ENCODE measurements at regions not wholly inside any gene's neighbourhood (a gene's known extent, or its start where the extent isn't known, plus 50 kb on each side); places are given as distances from the start of the nearest gene placed in this dataset.
A peak's percentile ranks its signal among the peaks of the same experiment; 100 is the strongest.
"Not testable (repeated sequence)": the region's sequence is repeated elsewhere in the genome, so short reads cannot be mapped to it uniquely, and the experiment has no call there.

DNA sequence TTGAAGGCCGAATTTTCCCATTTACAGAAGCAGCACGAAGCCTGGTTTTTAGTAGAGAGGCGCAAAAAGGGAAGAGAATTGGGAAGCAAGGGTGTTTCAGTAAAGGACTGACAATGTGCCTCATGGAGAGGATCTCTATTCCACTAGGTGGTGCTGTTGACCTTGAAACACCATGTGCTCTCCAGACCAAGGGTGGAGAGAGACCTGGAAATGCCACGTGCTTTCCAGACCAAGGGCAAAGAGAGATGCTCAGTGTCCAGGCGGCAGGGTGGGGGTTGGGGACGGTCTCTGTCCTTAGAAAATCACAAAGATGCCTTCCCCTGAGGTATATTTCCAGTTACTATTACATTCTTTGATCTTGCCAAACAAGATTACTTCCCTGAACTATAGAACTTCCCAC is 425.3 kb downstream of the CSNK1G3 start:
- H3K4me1 ChIP-seq (ENCODE audit: control insufficient read depth in 2 of 2, insufficient read depth in 2 of 2, low read length in 1 of 2), result no peaks in the 10 kb centered on the region
- H3K27me3 ChIP-seq (ENCODE audit: control insufficient read depth in 1 of 2, insufficient read depth in 2 of 2, low read length in 2 of 2), result no peaks in the 10 kb centered on the region
- H3K4me3 ChIP-seq (ENCODE audit: low read depth in 1 of 2, low read length in 2 of 2), result no peak overlapping the region
- H3K36me3 ChIP-seq (ENCODE audit: control insufficient read depth in 2 of 2, insufficient read depth in 2 of 2, low read length in 1 of 2), result no peaks in the 10 kb centered on the region
- 73% methylated on average over 6 of the region's 6 CpGs for WGBS, 2 donors
- H3K27ac ChIP-seq (ENCODE audit: low read depth in 2 of 2, low read length in 1 of 2), result no peak overlapping the region
- peaks cover 5 to 9% of the 10 kb centered on the region in 2 donors for H3K9me3 ChIP-seq (ENCODE audit: control insufficient read depth in 2 of 2, insufficient read depth in 1 of 2, low read depth in 1 of 2, low read length in 1 of 2)

DNA sequence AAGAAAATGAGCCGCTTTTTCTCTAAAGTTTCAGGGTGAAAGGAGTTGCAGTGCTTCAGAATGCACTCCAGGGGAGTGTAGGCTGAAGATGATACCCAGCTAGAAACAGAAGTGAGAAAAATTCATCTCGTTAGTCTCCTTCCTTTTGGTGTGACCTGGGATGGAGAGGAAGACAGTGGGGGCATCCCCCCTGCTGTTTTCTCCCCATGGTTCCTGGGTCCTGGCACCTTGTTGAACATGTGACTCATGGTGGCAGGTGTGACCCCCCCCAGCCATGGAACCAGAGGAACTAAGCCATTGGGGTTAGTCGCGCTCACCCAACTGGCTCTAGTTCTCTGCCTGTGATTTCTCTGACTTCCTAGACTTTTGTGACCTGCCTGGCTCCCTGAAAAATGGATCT is 424.6 kb downstream of the CSNK1G3 start:
- Histone ChIP-seq H3K4me1 (ENCODE audit: control insufficient read depth in 2 of 2, insufficient read depth in 2 of 2, low read length in 1 of 2) (no peaks in the 10 kb centered on the region), H3K27me3 (ENCODE audit: control insufficient read depth in 1 of 2, insufficient read depth in 2 of 2, low read length in 2 of 2) (no peaks in the 10 kb centered on the region), H3K4me3 (ENCODE audit: low read depth in 1 of 2, low read length in 2 of 2) (no peak overlapping the region), H3K27ac (ENCODE audit: low read depth in 2 of 2, low read length in 1 of 2) (no peak overlapping the region), H3K36me3 (ENCODE audit: control insufficient read depth in 2 of 2, insufficient read depth in 2 of 2, low read length in 1 of 2) (no peaks in the 10 kb centered on the region), H3K9me3 (ENCODE audit: control insufficient read depth in 2 of 2, insufficient read depth in 1 of 2, low read depth in 1 of 2, low read length in 1 of 2) (peaks cover 5 to 8% of the 10 kb centered on the region in 2 donors)
- 93 to 96% methylated on average over 4 of the region's 4 CpGs for WGBS, 2 donors

DNA sequence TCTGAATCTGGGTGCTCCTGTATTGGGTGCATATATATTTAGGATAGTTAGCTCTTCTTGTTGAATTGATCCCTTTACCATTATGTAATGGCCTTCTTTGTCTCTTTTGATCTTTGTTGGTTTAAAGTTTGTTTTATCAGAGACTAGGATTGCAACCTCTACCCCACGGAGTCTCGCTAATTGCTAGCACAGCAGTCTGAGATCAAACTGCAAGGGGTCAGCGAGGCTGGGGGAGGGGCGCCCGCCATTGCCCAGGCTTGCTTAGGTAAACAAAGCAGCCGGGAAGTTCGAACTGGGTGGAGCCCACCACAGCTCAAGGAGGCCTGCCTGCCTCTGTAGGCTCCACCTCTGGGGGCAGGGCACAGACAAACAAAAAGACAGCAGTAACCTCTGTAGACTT is 421.8 kb downstream of the CSNK1G3 start:
- not testable (repeated sequence) for H3K4me1 ChIP-seq (ENCODE audit: control insufficient read depth in 2 of 2, insufficient read depth in 2 of 2, low read length in 1 of 2)
- WGBS, 2 donors, result 41 to 50% methylated on average over 7 of the region's 7 CpGs

DNA sequence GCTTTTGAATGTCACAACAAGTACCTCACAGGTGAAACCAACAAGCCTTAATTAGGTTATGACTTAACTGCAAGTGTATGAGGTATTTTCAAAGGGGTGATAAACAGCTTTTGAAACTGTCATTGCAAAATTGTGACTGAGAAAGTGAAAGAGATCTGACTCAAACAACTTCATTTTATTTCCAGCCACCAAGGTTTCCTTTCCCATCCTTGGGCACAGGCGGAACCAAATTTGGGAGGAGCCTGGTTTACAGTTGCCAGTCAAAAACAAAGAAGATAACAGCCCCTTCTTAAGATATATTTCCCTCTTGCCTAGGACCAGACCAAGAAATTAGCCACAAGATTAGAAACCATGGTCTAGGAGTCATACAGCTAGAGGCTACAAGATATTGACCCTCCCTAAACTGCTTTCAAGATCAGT is 417.1 kb downstream of the CSNK1G3 start:
- no peaks in the 10 kb centered on the region for H3K9me3 ChIP-seq (ENCODE audit: control insufficient read depth in 2 of 2, insufficient read depth in 1 of 2, low read depth in 1 of 2, low read length in 1 of 2)
- no peaks in the 10 kb centered on the region for H3K36me3 ChIP-seq (ENCODE audit: control insufficient read depth in 2 of 2, insufficient read depth in 2 of 2, low read length in 1 of 2)
- no peak overlapping the region for H3K4me3 ChIP-seq (ENCODE audit: low read depth in 1 of 2, low read length in 2 of 2)
- no peaks in the 10 kb centered on the region for H3K27me3 ChIP-seq (ENCODE audit: control insufficient read depth in 1 of 2, insufficient read depth in 2 of 2, low read length in 2 of 2)
- H3K4me1 ChIP-seq (ENCODE audit: control insufficient read depth in 2 of 2, insufficient read depth in 2 of 2, low read length in 1 of 2), result no peaks in the 10 kb centered on the region
- H3K27ac ChIP-seq (ENCODE audit: low read depth in 2 of 2, low read length in 1 of 2), result no peak overlapping the region
- 75 to 94% methylated on average over 1 of the region's 1 CpG for WGBS, 2 donors

More for the DNA sequence above, 421.8 kb downstream of the CSNK1G3 start:
- H3K4me3 ChIP-seq (ENCODE audit: low read depth in 1 of 2, low read length in 2 of 2); H3K36me3 ChIP-seq (ENCODE audit: control insufficient read depth in 2 of 2, insufficient read depth in 2 of 2, low read length in 1 of 2); H3K9me3 ChIP-seq (ENCODE audit: control insufficient read depth in 2 of 2, insufficient read depth in 1 of 2, low read depth in 1 of 2, low read length in 1 of 2); H3K27me3 ChIP-seq (ENCODE audit: control insufficient read depth in 1 of 2, insufficient read depth in 2 of 2, low read length in 2 of 2); H3K27ac ChIP-seq (ENCODE audit: low read depth in 2 of 2, low read length in 1 of 2): not testable (repeated sequence)

DNA sequence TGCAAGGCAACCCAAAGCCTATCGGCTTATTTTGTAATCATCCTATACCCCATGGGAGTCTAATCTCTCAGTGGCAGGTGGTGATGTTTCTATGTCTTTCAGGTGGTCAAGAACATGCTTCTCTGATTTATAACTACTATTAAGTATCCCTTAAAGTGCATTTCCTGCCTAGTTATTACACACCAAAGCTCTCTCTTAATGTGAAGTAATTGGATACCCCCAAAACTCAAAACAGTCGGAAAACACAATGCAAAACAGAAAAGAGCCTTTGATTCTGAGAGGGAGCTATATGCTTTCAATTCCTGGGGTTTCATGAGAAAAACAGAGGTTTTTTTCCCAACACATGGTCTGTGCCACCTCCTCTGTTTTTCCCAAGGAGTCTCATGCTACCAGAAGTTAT is 416.4 kb downstream of the CSNK1G3 start:
- H3K36me3 ChIP-seq (ENCODE audit: control insufficient read depth in 2 of 2, insufficient read depth in 2 of 2, low read length in 1 of 2), result no peaks in the 10 kb centered on the region
- H3K27ac ChIP-seq (ENCODE audit: low read depth in 2 of 2, low read length in 1 of 2), result no peak overlapping the region
- H3K4me3 ChIP-seq (ENCODE audit: low read depth in 1 of 2, low read length in 2 of 2), result no peak overlapping the region
- WGBS, 2 donors, result 97 to 99% methylated on average over 2 of the region's 2 CpGs
- no peaks in the 10 kb centered on the region for H3K4me1 ChIP-seq (ENCODE audit: control insufficient read depth in 2 of 2, insufficient read depth in 2 of 2, low read length in 1 of 2)
- H3K27me3 ChIP-seq (ENCODE audit: control insufficient read depth in 1 of 2, insufficient read depth in 2 of 2, low read length in 2 of 2), result no peaks in the 10 kb centered on the region
- no peaks in the 10 kb centered on the region for H3K9me3 ChIP-seq (ENCODE audit: control insufficient read depth in 2 of 2, insufficient read depth in 1 of 2, low read depth in 1 of 2, low read length in 1 of 2)

DNA sequence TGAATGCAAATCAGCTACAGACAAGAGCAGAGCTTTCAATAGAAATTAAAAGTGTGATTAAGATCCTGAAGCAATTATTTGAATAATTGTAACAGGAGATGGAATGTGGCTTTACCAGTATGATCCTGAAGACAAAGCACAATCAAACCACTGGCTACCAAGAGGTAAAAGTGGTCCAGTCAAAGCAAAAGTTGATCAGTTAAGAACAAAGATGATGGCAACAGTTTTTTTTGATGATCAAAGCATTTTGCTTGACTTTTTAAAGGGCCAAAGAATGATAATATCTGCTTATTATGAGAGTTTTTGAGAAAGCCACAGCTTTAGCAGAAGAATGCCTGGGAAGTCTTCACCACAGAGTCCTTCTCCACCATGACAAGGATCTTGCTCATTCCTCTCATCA is 409.2 kb downstream of the CSNK1G3 start:
- H3K36me3 ChIP-seq (ENCODE audit: control insufficient read depth in 2 of 2, insufficient read depth in 2 of 2, low read length in 1 of 2), result no peaks in the 10 kb centered on the region
- H3K27me3 ChIP-seq (ENCODE audit: control insufficient read depth in 1 of 2, insufficient read depth in 2 of 2, low read length in 2 of 2), result no peaks in the 10 kb centered on the region
- H3K9me3 ChIP-seq (ENCODE audit: control insufficient read depth in 2 of 2, insufficient read depth in 1 of 2, low read depth in 1 of 2, low read length in 1 of 2), result no peaks in the 10 kb centered on the region
- H3K4me3 ChIP-seq (ENCODE audit: low read depth in 1 of 2, low read length in 2 of 2), result no peak overlapping the region
- H3K27ac ChIP-seq (ENCODE audit: low read depth in 2 of 2, low read length in 1 of 2), result no peak overlapping the region
- H3K4me1 ChIP-seq (ENCODE audit: control insufficient read depth in 2 of 2, insufficient read depth in 2 of 2, low read length in 1 of 2), result no peaks in the 10 kb centered on the region

DNA sequence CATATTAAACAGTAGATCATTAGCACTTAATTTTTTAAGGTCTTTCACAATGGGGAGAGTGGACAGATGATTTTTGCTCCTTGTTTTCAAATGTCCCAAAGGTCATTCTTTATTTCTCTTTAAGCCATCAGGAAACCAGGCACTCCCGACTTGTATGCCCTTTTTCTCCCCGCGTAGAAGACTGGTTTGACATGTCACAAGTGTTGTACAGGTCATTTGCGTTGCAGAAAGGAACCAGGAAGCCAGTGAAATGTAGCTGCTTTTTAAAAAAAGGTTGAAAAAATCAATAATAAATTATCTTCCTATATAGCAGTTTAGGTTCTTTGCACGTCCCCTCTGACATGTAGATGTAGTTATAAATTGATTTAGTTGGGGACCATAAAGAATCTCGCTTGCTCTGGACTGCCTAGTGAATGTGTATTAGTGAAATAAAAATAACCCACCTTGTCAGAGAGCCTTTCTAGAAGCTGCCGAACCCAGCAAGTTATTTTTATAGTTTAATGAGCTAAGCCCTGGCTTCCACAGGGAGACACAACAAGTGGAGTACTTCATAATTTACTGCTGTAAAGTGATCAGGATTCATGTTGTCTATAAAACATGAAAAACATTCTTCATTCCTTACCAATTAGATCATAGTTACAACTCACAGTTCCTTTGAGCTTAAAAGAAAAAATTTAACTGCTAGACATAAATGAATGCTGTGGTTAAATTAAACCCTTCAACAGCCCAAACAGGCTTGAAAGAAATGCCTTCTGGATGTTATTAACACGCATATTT is 404.6 kb downstream of the CSNK1G3 start:
- Histone ChIP-seq H3K4me1 (ENCODE audit: control insufficient read depth in 2 of 2, insufficient read depth in 2 of 2, low read length in 1 of 2) (no peaks in the 10 kb centered on the region), H3K36me3 (ENCODE audit: control insufficient read depth in 2 of 2, insufficient read depth in 2 of 2, low read length in 1 of 2) (no peaks in the 10 kb centered on the region), H3K27me3 (ENCODE audit: control insufficient read depth in 1 of 2, insufficient read depth in 2 of 2, low read length in 2 of 2) (no peaks in the 10 kb centered on the region), H3K27ac (ENCODE audit: low read depth in 2 of 2, low read length in 1 of 2) (peak overlapping the region in 1 of 2 donors; percentile 14), H3K4me3 (ENCODE audit: low read depth in 1 of 2, low read length in 2 of 2) (peak overlapping the region in 1 of 2 donors; percentile 26), H3K9me3 (ENCODE audit: control insufficient read depth in 2 of 2, insufficient read depth in 1 of 2, low read depth in 1 of 2, low read length in 1 of 2) (no peaks in the 10 kb centered on the region)
- 41 to 47% methylated on average over 8 of the region's 8 CpGs for WGBS, 2 donors

DNA sequence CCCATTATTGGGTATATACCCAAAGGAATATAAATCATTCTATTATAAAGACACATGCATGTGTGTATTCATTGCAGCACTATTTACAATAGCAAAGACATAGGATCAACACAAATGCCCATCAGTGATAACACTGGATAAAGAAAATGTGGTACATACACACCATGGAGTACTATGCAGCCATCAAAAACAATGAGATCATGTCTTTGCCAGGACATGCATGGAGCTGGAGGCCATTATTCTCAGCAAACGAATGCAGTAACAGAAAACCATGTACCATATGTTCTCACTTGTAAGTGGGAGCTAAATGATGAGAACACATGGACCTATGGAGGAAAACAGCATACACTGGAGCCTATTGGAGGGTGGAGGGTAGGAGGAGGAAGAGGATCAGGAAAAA is 402.4 kb downstream of the CSNK1G3 start:
- no peak overlapping the region for H3K27ac ChIP-seq (ENCODE audit: low read depth in 2 of 2, low read length in 1 of 2)

DNA sequence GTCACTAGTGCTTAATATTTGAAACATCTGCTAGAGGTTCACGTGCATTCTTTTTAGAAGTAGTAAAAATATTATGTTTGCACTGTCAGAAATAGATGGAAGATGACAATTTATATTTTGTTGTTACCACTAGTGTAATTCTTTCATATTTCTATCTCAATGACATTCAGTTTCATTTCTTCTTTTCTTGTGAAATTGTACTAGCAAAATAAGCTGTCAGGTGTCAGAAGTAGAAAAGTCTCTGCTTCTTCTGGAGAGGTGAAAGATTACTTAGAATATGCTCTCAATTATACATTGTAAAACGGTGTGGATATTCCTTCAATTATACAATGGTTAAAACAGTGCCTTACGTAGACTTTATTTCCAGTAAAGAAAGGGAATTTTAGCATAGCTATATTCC is 395.4 kb downstream of the CSNK1G3 start:
- H3K27ac ChIP-seq (ENCODE audit: low read depth in 2 of 2, low read length in 1 of 2), result no peak overlapping the region
- H3K9me3 ChIP-seq (ENCODE audit: control insufficient read depth in 2 of 2, insufficient read depth in 1 of 2, low read depth in 1 of 2, low read length in 1 of 2), result no peaks in the 10 kb centered on the region
- WGBS, 2 donors, result 84 to 90% methylated on average over 3 of the region's 3 CpGs
- H3K4me3 ChIP-seq (ENCODE audit: low read depth in 1 of 2, low read length in 2 of 2), result no peak overlapping the region
- H3K36me3 ChIP-seq (ENCODE audit: control insufficient read depth in 2 of 2, insufficient read depth in 2 of 2, low read length in 1 of 2), result no peaks in the 10 kb centered on the region
- H3K4me1 ChIP-seq (ENCODE audit: control insufficient read depth in 2 of 2, insufficient read depth in 2 of 2, low read length in 1 of 2), result no peaks in the 10 kb centered on the region
- H3K27me3 ChIP-seq (ENCODE audit: control insufficient read depth in 1 of 2, insufficient read depth in 2 of 2, low read length in 2 of 2), result no peaks in the 10 kb centered on the region

More for the DNA sequence above, 402.4 kb downstream of the CSNK1G3 start:
- H3K4me3 ChIP-seq (ENCODE audit: low read depth in 1 of 2, low read length in 2 of 2), result no peak overlapping the region
- no peaks in the 10 kb centered on the region for H3K9me3 ChIP-seq (ENCODE audit: control insufficient read depth in 2 of 2, insufficient read depth in 1 of 2, low read depth in 1 of 2, low read length in 1 of 2)
- H3K36me3 ChIP-seq (ENCODE audit: control insufficient read depth in 2 of 2, insufficient read depth in 2 of 2, low read length in 1 of 2), result no peaks in the 10 kb centered on the region
- no peaks in the 10 kb centered on the region for H3K27me3 ChIP-seq (ENCODE audit: control insufficient read depth in 1 of 2, insufficient read depth in 2 of 2, low read length in 2 of 2)
- no peaks in the 10 kb centered on the region for H3K4me1 ChIP-seq (ENCODE audit: control insufficient read depth in 2 of 2, insufficient read depth in 2 of 2, low read length in 1 of 2)
- WGBS, 2 donors, result 50 to 68% methylated on average over 1 of the region's 1 CpG

DNA sequence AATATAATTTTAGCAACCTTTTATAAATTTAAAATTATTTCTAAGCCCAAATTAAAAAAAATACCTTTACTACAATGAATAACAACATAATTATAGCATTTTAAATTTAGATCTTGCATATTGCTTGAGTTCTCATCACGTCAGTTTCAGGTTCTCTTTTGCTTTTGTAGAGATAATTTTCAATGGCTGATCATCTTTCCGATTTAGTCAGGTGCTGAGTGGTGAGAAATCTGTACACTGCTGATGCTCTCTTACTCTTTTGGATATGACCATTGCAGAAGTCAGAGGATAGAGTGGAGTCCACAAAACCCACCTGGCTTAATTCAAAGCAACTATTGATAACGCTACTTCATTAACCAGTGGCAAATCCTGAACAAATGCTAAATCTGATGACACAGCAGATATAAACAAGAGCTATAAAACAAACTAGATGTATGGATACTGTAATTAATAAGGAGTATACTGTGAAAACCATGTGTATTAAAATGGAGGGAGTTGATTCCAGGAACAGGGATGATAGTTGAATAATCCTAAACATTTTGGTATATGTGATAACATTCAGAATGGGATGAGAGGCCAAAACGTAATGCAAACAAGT is 394.8 kb downstream of the CSNK1G3 start:
- no peaks in the 10 kb centered on the region for H3K36me3 ChIP-seq (ENCODE audit: control insufficient read depth in 2 of 2, insufficient read depth in 2 of 2, low read length in 1 of 2)
- H3K27ac ChIP-seq (ENCODE audit: low read depth in 2 of 2, low read length in 1 of 2), result no peak overlapping the region
- no peaks in the 10 kb centered on the region for H3K9me3 ChIP-seq (ENCODE audit: control insufficient read depth in 2 of 2, insufficient read depth in 1 of 2, low read depth in 1 of 2, low read length in 1 of 2)
- 86 to 89% methylated on average over 4 of the region's 4 CpGs for WGBS, 2 donors
- no peaks in the 10 kb centered on the region for H3K4me1 ChIP-seq (ENCODE audit: control insufficient read depth in 2 of 2, insufficient read depth in 2 of 2, low read length in 1 of 2)
- no peak overlapping the region for H3K4me3 ChIP-seq (ENCODE audit: low read depth in 1 of 2, low read length in 2 of 2)
- H3K27me3 ChIP-seq (ENCODE audit: control insufficient read depth in 1 of 2, insufficient read depth in 2 of 2, low read length in 2 of 2), result no peaks in the 10 kb centered on the region

All from esophagus (tissue), 2 donors.